ENCODE measurements at regions not wholly inside any gene's neighbourhood (a gene's known extent, or its start where the extent isn't known, plus 50 kb on each side); places are given as distances from the start of the nearest gene placed in this dataset.

- Histone ChIP-seq H3K4me3 (ENCODE audit: low read depth, low read length) (no peak overlapping the region), H3K27me3 (ENCODE audit: control insufficient read depth, insufficient read depth, low read length) (no peaks in the 10 kb centered on the region), H3K27ac (ENCODE audit: low read depth, low read length) (no peak overlapping the region), H3K9me3 (ENCODE audit: control insufficient read depth, insufficient read depth, low read length) (no peaks in the 10 kb centered on the region)
- POLR2A ChIA-PET = no interaction called here
- CTCF ChIA-PET = no interaction called here
- TF ChIP-seq, protein P1, sequence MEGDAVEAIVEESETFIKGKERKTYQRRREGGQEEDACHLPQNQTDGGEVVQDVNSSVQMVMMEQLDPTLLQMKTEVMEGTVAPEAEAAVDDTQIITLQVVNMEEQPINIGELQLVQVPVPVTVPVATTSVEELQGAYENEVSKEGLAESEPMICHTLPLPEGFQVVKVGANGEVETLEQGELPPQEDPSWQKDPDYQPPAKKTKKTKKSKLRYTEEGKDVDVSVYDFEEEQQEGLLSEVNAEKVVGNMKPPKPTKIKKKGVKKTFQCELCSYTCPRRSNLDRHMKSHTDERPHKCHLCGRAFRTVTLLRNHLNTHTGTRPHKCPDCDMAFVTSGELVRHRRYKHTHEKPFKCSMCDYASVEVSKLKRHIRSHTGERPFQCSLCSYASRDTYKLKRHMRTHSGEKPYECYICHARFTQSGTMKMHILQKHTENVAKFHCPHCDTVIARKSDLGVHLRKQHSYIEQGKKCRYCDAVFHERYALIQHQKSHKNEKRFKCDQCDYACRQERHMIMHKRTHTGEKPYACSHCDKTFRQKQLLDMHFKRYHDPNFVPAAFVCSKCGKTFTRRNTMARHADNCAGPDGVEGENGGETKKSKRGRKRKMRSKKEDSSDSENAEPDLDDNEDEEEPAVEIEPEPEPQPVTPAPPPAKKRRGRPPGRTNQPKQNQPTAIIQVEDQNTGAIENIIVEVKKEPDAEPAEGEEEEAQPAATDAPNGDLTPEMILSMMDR (IDR thresholded peaks at IDR 0.05; ENCODE audit: low read depth, low read length) = no peak
- no peak for DNase-seq (ENCODE audit: low read depth, low spot score)
These were observed 939.1 kb downstream of the OTOL1 start for GRCh38 chr3:162435750-162436149.

GRCh38 chr3:162436826-162437225 lies 940.2 kb downstream of the OTOL1 start:
- H3K9me3 ChIP-seq (ENCODE audit: control insufficient read depth, insufficient read depth, low read length) = no peaks in the 10 kb centered on the region
- H3K27me3 ChIP-seq (ENCODE audit: control insufficient read depth, insufficient read depth, low read length) = no peaks in the 10 kb centered on the region
- H3K27ac ChIP-seq (ENCODE audit: low read depth, low read length) = no peak overlapping the region
- no peak overlapping the region for H3K4me3 ChIP-seq (ENCODE audit: low read depth, low read length)
- POLR2A ChIA-PET = no interaction called here
- TF ChIP-seq, protein P1 (IDR thresholded peaks at IDR 0.05; ENCODE audit: low read depth, low read length) = no peak
- no peak for DNase-seq (ENCODE audit: low read depth, low spot score)
- CTCF ChIA-PET = no interaction called here

GRCh38 chr3:162437480-162437879 lies 940.9 kb downstream of the OTOL1 start:
- H3K4me3 ChIP-seq (ENCODE audit: low read depth, low read length) = no peak overlapping the region
- ChIA-PET CTCF (no interaction called here), POLR2A (no interaction called here)
- DNase-seq (ENCODE audit: low read depth, low spot score) = peak; percentile 0
- no peaks in the 10 kb centered on the region for H3K9me3 ChIP-seq (ENCODE audit: control insufficient read depth, insufficient read depth, low read length)
- H3K27me3 ChIP-seq (ENCODE audit: control insufficient read depth, insufficient read depth, low read length) = no peaks in the 10 kb centered on the region
- TF ChIP-seq, protein P1 (IDR thresholded peaks at IDR 0.05; ENCODE audit: low read depth, low read length) = no peak
- no peak overlapping the region for H3K27ac ChIP-seq (ENCODE audit: low read depth, low read length)

GRCh38 chr3:162441716-162442115 lies 945.1 kb downstream of the OTOL1 start:
- CTCF ChIA-PET = no interaction called here
- H3K4me3 ChIP-seq (ENCODE audit: low read depth, low read length) = no peak overlapping the region
- H3K9me3 ChIP-seq (ENCODE audit: control insufficient read depth, insufficient read depth, low read length) = no peaks in the 10 kb centered on the region
- no peak overlapping the region for H3K27ac ChIP-seq (ENCODE audit: low read depth, low read length)
- no peak for DNase-seq (ENCODE audit: low read depth, low spot score)
- POLR2A ChIA-PET = no interaction called here
- H3K27me3 ChIP-seq (ENCODE audit: control insufficient read depth, insufficient read depth, low read length) = no peaks in the 10 kb centered on the region
- TF ChIP-seq, protein P1 (IDR thresholded peaks at IDR 0.05; ENCODE audit: low read depth, low read length) = no peak

DNA sequence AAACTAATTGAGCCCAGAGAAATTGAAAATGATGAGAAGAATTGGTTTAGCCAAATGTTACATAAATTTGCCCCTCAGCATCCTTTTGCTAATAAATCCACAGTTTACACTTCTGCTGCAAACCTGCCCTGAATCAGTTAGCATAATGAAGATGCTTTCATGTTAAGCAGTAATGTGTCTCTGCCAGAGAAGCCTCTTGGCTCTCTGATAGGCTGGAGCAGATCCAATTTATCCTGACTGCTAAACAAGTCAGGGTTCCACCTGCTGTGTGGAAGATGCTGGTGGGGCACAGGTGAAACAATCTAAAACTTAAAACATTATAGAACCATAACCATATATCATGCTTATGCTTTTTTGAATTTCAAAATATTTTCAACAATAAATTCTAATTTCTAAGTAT lies 946.8 kb downstream of the OTOL1 start:
- POLR2A ChIA-PET = no interaction called here

More for the DNA sequence above, 946.8 kb downstream of the OTOL1 start:
- TF ChIP-seq, protein P1 (IDR thresholded peaks at IDR 0.05; ENCODE audit: low read depth, low read length) = no peak
- CTCF ChIA-PET = no interaction called here
- no peak for DNase-seq (ENCODE audit: low read depth, low spot score)
- Histone ChIP-seq H3K4me3 (ENCODE audit: low read depth, low read length) (no peak overlapping the region), H3K9me3 (ENCODE audit: control insufficient read depth, insufficient read depth, low read length) (no peaks in the 10 kb centered on the region), H3K27me3 (ENCODE audit: control insufficient read depth, insufficient read depth, low read length) (no peaks in the 10 kb centered on the region), H3K27ac (ENCODE audit: low read depth, low read length) (no peak overlapping the region)
